Activated CD8-positive, alpha-beta memory T cell treated with anti-CD3 and anti-CD28 coated beads for 24 hours (primary cell): ENCODE measurements at regions not wholly inside any gene's neighbourhood (a gene's known extent, or its start where the extent isn't known, plus 50 kb on each side); places are given as distances from the start of the nearest gene placed in this dataset.

Experiments used
- DNase-seq: peaks from one replicate; pipeline ENCODE4 v3.0.0-alpha.2; 2020

GRCh38 chrX:51798701-51799100 is 55.5 kb downstream of the GSPT2 start:
- DNase-seq: no peak

GRCh38 chrX:51802917-51803688 is 59.9 kb downstream of the GSPT2 start:
- DNase-seq: peak; percentile 79

- DNase-seq: no peak
Observed at GRCh38 chrX:51803833-51804232, 60.6 kb downstream of the GSPT2 start.

- DNase-seq: no peak
Observed at GRCh38 chrX:51804741-51805140, 61.5 kb downstream of the GSPT2 start.

- no peak for DNase-seq
Observed at GRCh38 chrX:51813886-51814460, 70.7 kb downstream of the GSPT2 start.

- no peak for DNase-seq
Observed at GRCh38 chrX:51824061-51824460, 69.4 kb upstream of the MAGED1 start.

- DNase-seq: no peak
Observed at GRCh38 chrX:51825436-51825835, 68.0 kb upstream of the MAGED1 start.

GRCh38 chrX:51834076-51834475 is 59.3 kb upstream of the MAGED1 start:
- no peak for DNase-seq

- no peak for DNase-seq
Observed at GRCh38 chrX:51836823-51837222, 56.6 kb upstream of the MAGED1 start.

- DNase-seq: no peak
Observed at GRCh38 chrX:51837451-51837850, 56.0 kb upstream of the MAGED1 start.

GRCh38 chrX:51837921-51838320 is 55.5 kb upstream of the MAGED1 start:
- no peak for DNase-seq
